Stomach (tissue), 8 donors: ENCODE measurements at regions not wholly inside any gene's neighbourhood (a gene's known extent, or its start where the extent isn't known, plus 50 kb on each side); places are given as distances from the start of the nearest gene placed in this dataset.

ENCODE experiments used
- DNase-seq, 2 donors: peaks; one replicate each; pipeline versions ENCODE4 v3.0.0 to v3.0.0-alpha.2; 2013 to 2019
- H3K27ac ChIP-seq, 5 donors: fragments of 200-600 bp in 4 of 5; sonication (generic) in 4 of 5; one replicate each; pipeline ENCODE4 v1.5.1; 2013 to 2019; ENCODE audit warnings: mild to moderate bottlenecking in 1 of 5, moderate library complexity in 1 of 5
- H3K27me3 ChIP-seq, 3 donors: fragments of 200-600 bp; sonication (generic); one replicate each; pipeline ENCODE4 v1.5.1; 2017 to 2019; ENCODE audit warnings: mixed run types in 1 of 3
- H3K36me3 ChIP-seq, 4 donors: fragments of 200-600 bp; sonication (generic); 1 replicate in 3 of 4; 2 replicates in 1 of 4; pipeline ENCODE4 v1.5.1; 2016 to 2019
- H3K4me1 ChIP-seq, 4 donors: fragments of 200-600 bp; sonication (generic); one replicate each; pipeline ENCODE4 v1.5.1; 2016 to 2019
- H3K4me3 ChIP-seq, 4 donors: fragments of 200-600 bp; sonication (generic) in 3 of 4; one replicate each; pipeline ENCODE4 v1.5.1; 2016 to 2019; ENCODE audit warnings: mild to moderate bottlenecking in 1 of 4
- H3K9me3 ChIP-seq, 4 donors: fragments of 200-600 bp; sonication (generic); one replicate each; pipeline ENCODE4 v1.5.1; 2016 to 2019
- EP300 ChIP-seq: sonication (generic); formaldehyde crosslinking; IDR thresholded peaks from one replicate; pipeline ENCODE4 v1.6.1; 2017; ENCODE audit warnings: antibody characterized with exemption
- POLR2A ChIP-seq, 4 donors: fragments of 450-650 bp; IDR thresholded peaks; one replicate each; pipeline ENCODE4 v1.6.1; 2016; ENCODE audit warnings: antibody characterized with exemption in 4 of 4, control low read depth in 2 of 4, mild to moderate bottlenecking in 1 of 4, moderate library complexity in 1 of 4
- POLR2AphosphoS5 ChIP-seq, 3 donors: sonication (generic); formaldehyde crosslinking; IDR thresholded peaks; one replicate each; pipeline ENCODE4 v1.6.1; 2016; ENCODE audit warnings: antibody characterized with exemption in 3 of 3
- WGBS, 5 donors: extraction: QIAGEN DNeasy Blood & Tissue Kit in 3 of 5; methylation state at CpG; one replicate each; pipeline versions ENCODE4 v1.1.5 to v1.1.7; 2013 to 2018; 5-methylcytosine and 5-hydroxymethylcytosine counted together
- intact Hi-C: fragments of 100-400 bp; cut with DNase I; formaldehyde crosslinking; loops from one replicate; pipeline ENCODE4 v1.15.1; 2023; ENCODE audit warnings: low total_unique reads
- TF ChIP-seq, protein P1 (sequence below), 7 experiments: fragments of 450-650 bp in 4 of 7; fragments of 200-600 bp in 3 of 7; sonication (generic) in 3 of 7; IDR thresholded peaks; one replicate each; pipeline ENCODE4 v1.5.1; 2016 to 2019; ENCODE audit warnings: antibody characterized with exemption in 7 of 7, control low read depth in 2 of 7, mild to moderate bottlenecking in 1 of 7
- donor health status: healthy with polysubstance abuse.
- donor health status: Bipolar disorder and iron deficiency.
- donor health status: healthy.

- no peak overlapping the region for H3K4me3 ChIP-seq
- 56 to 77% (median 60%) methylated on average over 6 of the region's 6 CpGs for whole genome bisulfite sequencing, 5 donors
- peaks cover 0 to 12% (median 0%) of the 10 kb centered on the region in 4 donors for H3K9me3 ChIP-seq
- H3K4me1 ChIP-seq, result peaks cover 0 to 22% (median 9%) of the 10 kb centered on the region in 4 donors
- H3K36me3 ChIP-seq, result no peaks in the 10 kb centered on the region
- intact Hi-C loops, result no loop called here
- no peak for DNase-seq
- TF ChIP-seq, protein P1, sequence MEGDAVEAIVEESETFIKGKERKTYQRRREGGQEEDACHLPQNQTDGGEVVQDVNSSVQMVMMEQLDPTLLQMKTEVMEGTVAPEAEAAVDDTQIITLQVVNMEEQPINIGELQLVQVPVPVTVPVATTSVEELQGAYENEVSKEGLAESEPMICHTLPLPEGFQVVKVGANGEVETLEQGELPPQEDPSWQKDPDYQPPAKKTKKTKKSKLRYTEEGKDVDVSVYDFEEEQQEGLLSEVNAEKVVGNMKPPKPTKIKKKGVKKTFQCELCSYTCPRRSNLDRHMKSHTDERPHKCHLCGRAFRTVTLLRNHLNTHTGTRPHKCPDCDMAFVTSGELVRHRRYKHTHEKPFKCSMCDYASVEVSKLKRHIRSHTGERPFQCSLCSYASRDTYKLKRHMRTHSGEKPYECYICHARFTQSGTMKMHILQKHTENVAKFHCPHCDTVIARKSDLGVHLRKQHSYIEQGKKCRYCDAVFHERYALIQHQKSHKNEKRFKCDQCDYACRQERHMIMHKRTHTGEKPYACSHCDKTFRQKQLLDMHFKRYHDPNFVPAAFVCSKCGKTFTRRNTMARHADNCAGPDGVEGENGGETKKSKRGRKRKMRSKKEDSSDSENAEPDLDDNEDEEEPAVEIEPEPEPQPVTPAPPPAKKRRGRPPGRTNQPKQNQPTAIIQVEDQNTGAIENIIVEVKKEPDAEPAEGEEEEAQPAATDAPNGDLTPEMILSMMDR (IDR thresholded peaks at IDR 0.05), result no peak
- no peak for TF ChIP-seq EP300
- no peak for TF ChIP-seq POLR2AphosphoS5 (IDR thresholded peaks at IDR 0.05)
- no peak for TF ChIP-seq POLR2A (IDR thresholded peaks at IDR 0.05)
- no peaks in the 10 kb centered on the region for H3K27me3 ChIP-seq
- H3K27ac ChIP-seq, result peak overlapping the region in 3 of 5 donors; percentile 11 to 52 (median 23)
Measured at GRCh38 chr13:34816908-34817665, 125.0 kb upstream of the NBEA start.

DNA sequence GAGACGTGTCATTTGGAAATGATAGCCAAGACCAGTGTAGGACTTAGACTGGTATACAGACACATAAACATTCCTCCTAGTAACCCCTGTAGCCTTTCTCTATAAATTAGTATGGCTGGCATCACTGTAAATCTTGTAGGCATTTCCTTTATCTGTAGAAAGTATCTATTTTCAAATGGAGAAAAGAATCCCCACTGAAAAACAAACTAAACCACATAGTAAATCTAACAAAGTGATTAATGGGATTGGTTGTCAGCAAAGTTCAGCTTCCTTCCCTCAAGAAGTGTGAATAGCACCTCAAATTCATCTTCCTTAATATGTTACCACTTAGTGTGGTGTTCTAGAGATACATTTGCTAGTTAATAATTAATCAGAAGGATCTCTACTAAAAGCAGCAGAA, 119.4 kb upstream of the NBEA start:
- no peak for DNase-seq
- 79 to 87% (median 85%) methylated on average over 1 of the region's 1 CpG for WGBS, 5 donors
- Histone ChIP-seq H3K36me3 (no peaks in the 10 kb centered on the region), H3K9me3 (no peaks in the 10 kb centered on the region), H3K27me3 (no peaks in the 10 kb centered on the region), H3K4me1 (peaks cover 0 to under 1% (median 0%) of the 10 kb centered on the region in 4 donors), H3K4me3 (no peak overlapping the region), H3K27ac (no peak overlapping the region)
- TF ChIP-seq, protein P1 (IDR thresholded peaks at IDR 0.05), result no peak
- intact Hi-C loops, result no loop called here

DNA sequence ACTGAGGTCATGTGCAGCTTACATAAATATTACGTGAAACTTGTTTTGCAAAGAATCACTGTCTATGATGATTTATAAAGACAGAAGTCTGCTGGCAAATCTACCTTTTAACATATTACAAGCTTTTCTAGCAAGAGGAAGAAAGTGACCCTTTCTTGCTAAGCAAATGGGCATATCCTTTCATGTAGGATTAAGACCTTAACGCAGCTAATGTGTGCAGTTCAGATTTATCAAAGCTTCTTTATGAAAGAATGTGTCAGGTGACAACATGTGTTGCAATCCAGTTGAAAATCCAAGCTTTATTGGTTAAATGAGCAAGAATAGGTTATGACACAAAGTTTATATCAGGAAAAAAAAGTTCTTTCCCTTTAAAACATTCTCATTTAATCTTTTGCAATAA, 115.6 kb upstream of the NBEA start:
- Histone ChIP-seq H3K9me3 (no peaks in the 10 kb centered on the region), H3K27ac (no peak overlapping the region), H3K4me1 (peaks cover 0 to 3% (median 0%) of the 10 kb centered on the region in 4 donors), H3K4me3 (no peak overlapping the region), H3K36me3 (no peaks in the 10 kb centered on the region), H3K27me3 (no peaks in the 10 kb centered on the region)
- TF ChIP-seq, protein P1 (IDR thresholded peaks at IDR 0.05), result no peak
- no peak for TF ChIP-seq POLR2AphosphoS5 (IDR thresholded peaks at IDR 0.05)
- TF ChIP-seq EP300, result no peak
- no peak for TF ChIP-seq POLR2A (IDR thresholded peaks at IDR 0.05)
- 42 to 59% (median 52%) methylated on average over 2 of the region's 2 CpGs for WGBS, 5 donors
- no peak for DNase-seq
- intact Hi-C loops, result no loop called here

DNA sequence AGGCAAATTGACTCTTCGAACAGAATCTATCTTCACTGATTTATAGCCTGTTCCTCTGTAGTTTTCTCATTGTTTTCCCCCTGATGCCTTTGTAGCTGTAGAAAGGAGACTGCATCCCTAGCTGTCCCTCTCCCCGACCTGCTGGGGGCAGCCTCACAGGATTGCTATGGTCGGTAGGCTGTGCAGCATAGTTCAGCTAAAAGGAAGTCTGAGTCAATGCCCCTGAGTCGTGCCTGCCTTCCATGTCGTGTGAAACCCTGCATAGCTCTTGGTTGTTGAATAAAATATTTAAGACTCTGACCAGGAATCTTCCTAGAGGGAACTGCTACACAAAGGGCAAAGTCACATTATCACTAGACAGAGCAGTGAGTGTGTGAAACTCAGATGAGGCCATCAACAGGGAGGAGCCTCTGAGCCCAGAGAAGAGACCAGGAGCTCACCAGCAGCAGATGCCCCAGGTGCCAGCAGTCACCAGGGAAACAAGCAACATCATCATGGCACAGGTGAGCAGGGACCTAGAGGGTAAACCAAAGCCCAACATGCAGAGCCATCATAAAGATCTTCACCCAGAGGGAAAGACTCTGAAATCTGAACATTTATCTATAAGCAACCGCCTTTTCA, 108.4 kb upstream of the NBEA start:
- no peak overlapping the region for H3K4me3 ChIP-seq
- intact Hi-C loops, result no loop called here
- no peak overlapping the region for H3K27ac ChIP-seq
- no peaks in the 10 kb centered on the region for H3K36me3 ChIP-seq
- peaks cover 0 to 6% (median 3%) of the 10 kb centered on the region in 4 donors for H3K9me3 ChIP-seq
- H3K27me3 ChIP-seq, result no peaks in the 10 kb centered on the region
- 27 to 56% (median 32%) methylated on average over 6 of the region's 6 CpGs for WGBS, 5 donors
- TF ChIP-seq POLR2A (IDR thresholded peaks at IDR 0.05) (no peak), POLR2AphosphoS5 (IDR thresholded peaks at IDR 0.05) (no peak), EP300 (no peak)
- TF ChIP-seq, protein P1 (IDR thresholded peaks at IDR 0.05), result no peak
- no peak for DNase-seq
- H3K4me1 ChIP-seq, result peaks cover 0 to 5% (median 2%) of the 10 kb centered on the region in 4 donors
